Stimulated activated CD8-positive, alpha-beta memory T cell treated with anti-CD3 and anti-CD28 coated beads, Interleukin-15, amount 100 ng/mL, for 48 hours (primary cell): ENCODE measurements at regions not wholly inside any gene's neighbourhood (a gene's known extent, or its start where the extent isn't known, plus 50 kb on each side); places are given as distances from the start of the nearest gene placed in this dataset.
"Not testable (repeated sequence)": the region's sequence is repeated elsewhere in the genome, so short reads cannot be mapped to it uniquely, and the experiment has no call there.

Experiments used
- DNase-seq, 2 donors: peaks; one replicate each; pipeline ENCODE4 v3.0.0-alpha.2; 2020; ENCODE audit warnings: low read depth in 2 of 2

GRCh38 chr12:125983784-125984500 is 918.7 kb downstream of the AACS start:
- DNase-seq, result no peak

GRCh38 chr12:125988545-125988944 is 923.3 kb downstream of the AACS start:
- DNase-seq, result no peak

- DNase-seq, result no peak
Observed at GRCh38 chr12:125989696-125990095, 924.5 kb downstream of the AACS start.

GRCh38 chr12:125996443-125996842 is 931.2 kb downstream of the AACS start:
- no peak for DNase-seq

- DNase-seq, result no peak
Observed at GRCh38 chr12:125999628-126000027, 934.4 kb downstream of the AACS start.

GRCh38 chr12:126019385-126019784 is 954.1 kb downstream of the AACS start:
- DNase-seq, result no peak

- DNase-seq, result no peak
Observed at GRCh38 chr12:126021675-126022074, 956.4 kb downstream of the AACS start.

GRCh38 chr12:126027825-126028224 is 962.6 kb downstream of the AACS start:
- DNase-seq, result no peak

- DNase-seq, result no peak
Observed at GRCh38 chr12:126030573-126030972, 965.3 kb downstream of the AACS start.

GRCh38 chr12:126033751-126034150 is 968.5 kb downstream of the AACS start:
- DNase-seq, result no peak

GRCh38 chr12:126036348-126036747 is 971.1 kb downstream of the AACS start:
- DNase-seq, result no peak

- no peak for DNase-seq
Observed at GRCh38 chr12:126038434-126038833, 973.2 kb downstream of the AACS start.

GRCh38 chr12:126040307-126040706 is 975.1 kb downstream of the AACS start:
- DNase-seq, result no peak

- no peak for DNase-seq
Observed at GRCh38 chr12:126042286-126042685, 977.1 kb downstream of the AACS start.

GRCh38 chr12:126049501-126049900 is 984.3 kb downstream of the AACS start:
- not testable (repeated sequence) for DNase-seq

GRCh38 chr12:126051611-126052107 is 986.4 kb downstream of the AACS start:
- no peak for DNase-seq

- no peak for DNase-seq
Observed at GRCh38 chr12:126055521-126055920, 990.3 kb downstream of the AACS start.

GRCh38 chr12:126061777-126062176 is 996.5 kb downstream of the AACS start:
- no peak for DNase-seq

- no peak for DNase-seq
Observed at GRCh38 chr12:126064028-126064427, 998.8 kb downstream of the AACS start.

- DNase-seq, result no peak
Observed at GRCh38 chr12:126067626-126068329, 1002.5 kb downstream of the AACS start.

GRCh38 chr12:126069549-126070165 is 1004.4 kb downstream of the AACS start:
- DNase-seq, result peak; percentile 2 to 4

GRCh38 chr12:126076515-126076914 is 1011.3 kb downstream of the AACS start:
- no peak for DNase-seq

- no peak for DNase-seq
Observed at GRCh38 chr12:126083926-126084325, 1018.7 kb downstream of the AACS start.
